GM23338 (cell line): ENCODE measurements at regions not wholly inside any gene's neighbourhood (a gene's known extent, or its start where the extent isn't known, plus 50 kb on each side); places are given as distances from the start of the nearest gene placed in this dataset.

Source experiments
- CREB1 ChIP-seq: fragments of 250-450 bp; sonication (Bioruptor Pico); IDR thresholded peaks from 2 replicates; pipeline ENCODE4 v1.5.0; 2020; ENCODE audit warnings: low read depth, mild to moderate bottlenecking, moderate library complexity
- ETS1 ChIP-seq: IDR thresholded peaks from 2 replicates; pipeline ENCODE4 v1.6.1; 2016; ENCODE audit warnings: antibody characterized with exemption
- EZH2 ChIP-seq: fragments of 200-600 bp; sonication (generic); IDR thresholded peaks from one replicate; pipeline ENCODE4 v1.8.0; 2017; ENCODE audit warnings: antibody characterized with exemption, mild to moderate bottlenecking, low read depth; ENCODE audit not compliant: unreplicated experiment
- EZH2phosphoT487 ChIP-seq: fragments of 200-600 bp; sonication (generic); IDR thresholded peaks from one replicate; pipeline ENCODE4 v1.8.1; 2018; ENCODE audit warnings: antibody characterized with exemption; ENCODE audit not compliant: unreplicated experiment
- JUNB ChIP-seq: IDR thresholded peaks from one replicate; pipeline ENCODE4 v1.6.1; 2016; ENCODE audit warnings: antibody characterized with exemption; ENCODE audit not compliant: unreplicated experiment
- NANOG ChIP-seq: IDR thresholded peaks from 2 replicates; pipeline ENCODE4 v1.6.1; 2016; ENCODE audit warnings: antibody characterized with exemption, borderline replicate concordance
- POLR2AphosphoS5 ChIP-seq: IDR thresholded peaks from 2 replicates; pipeline ENCODE4 v1.6.1; 2016; ENCODE audit warnings: antibody characterized with exemption, low read depth
- REST ChIP-seq: IDR thresholded peaks from one replicate; pipeline ENCODE4 v1.6.1; 2018; ENCODE audit warnings: antibody characterized with exemption; ENCODE audit not compliant: unreplicated experiment
- STAT1 ChIP-seq: IDR thresholded peaks from one replicate; pipeline ENCODE4 v1.6.1; 2016; ENCODE audit warnings: antibody characterized with exemption; ENCODE audit not compliant: unreplicated experiment
- ZNF114 ChIP-seq: fragments of 250-450 bp; sonication (Bioruptor Pico); IDR thresholded peaks from 2 replicates; pipeline ENCODE4 v1.5.0; 2020; ENCODE audit warnings: mild to moderate bottlenecking, moderate library complexity
- ZNF331 ChIP-seq: fragments of 250-450 bp; sonication (Bioruptor Pico); IDR thresholded peaks from 2 replicates; pipeline ENCODE4 v1.5.0; 2020; ENCODE audit warnings: low read depth, mild to moderate bottlenecking, moderate library complexity
- ZNF462 ChIP-seq: fragments of 250-450 bp; sonication (Bioruptor Pico); IDR thresholded peaks from 2 replicates; pipeline ENCODE4 v1.5.0; 2020; ENCODE audit warnings: mild to moderate bottlenecking, moderate library complexity
- TF ChIP-seq, protein P1 (sequence below), 2 experiments: fragments of 200-600 bp in 1 of 2; sonication (generic) in 1 of 2; conservative IDR thresholded peaks; 2 replicates each; pipeline versions ENCODE4 v1.5.1 to v1.6.1; 2016 to 2017; ENCODE audit warnings: antibody characterized with exemption in 2 of 2, low read depth in 2 of 2, mild to moderate bottlenecking in 2 of 2, moderate library complexity in 1 of 2

DNA sequence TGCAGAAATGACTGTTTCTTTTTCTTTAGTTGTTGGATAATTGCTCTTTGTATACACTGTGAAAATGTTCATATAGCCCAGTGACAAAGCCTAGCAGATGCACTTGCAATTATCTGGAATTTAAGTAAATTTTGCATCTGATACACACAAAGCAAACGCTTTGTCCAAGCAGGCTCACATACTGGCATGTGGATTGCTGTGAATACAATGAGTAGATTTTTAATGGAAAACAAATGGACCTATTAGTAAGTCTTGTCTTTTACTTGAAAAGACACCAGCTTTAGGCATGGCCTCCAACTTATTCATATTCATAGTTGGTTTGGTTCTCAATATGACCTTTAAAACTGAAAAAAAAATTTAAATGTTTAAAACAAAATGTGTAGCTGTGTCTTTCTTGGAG lies 1299.8 kb upstream of the WWC1 start:
- TF ChIP-seq, protein P1, sequence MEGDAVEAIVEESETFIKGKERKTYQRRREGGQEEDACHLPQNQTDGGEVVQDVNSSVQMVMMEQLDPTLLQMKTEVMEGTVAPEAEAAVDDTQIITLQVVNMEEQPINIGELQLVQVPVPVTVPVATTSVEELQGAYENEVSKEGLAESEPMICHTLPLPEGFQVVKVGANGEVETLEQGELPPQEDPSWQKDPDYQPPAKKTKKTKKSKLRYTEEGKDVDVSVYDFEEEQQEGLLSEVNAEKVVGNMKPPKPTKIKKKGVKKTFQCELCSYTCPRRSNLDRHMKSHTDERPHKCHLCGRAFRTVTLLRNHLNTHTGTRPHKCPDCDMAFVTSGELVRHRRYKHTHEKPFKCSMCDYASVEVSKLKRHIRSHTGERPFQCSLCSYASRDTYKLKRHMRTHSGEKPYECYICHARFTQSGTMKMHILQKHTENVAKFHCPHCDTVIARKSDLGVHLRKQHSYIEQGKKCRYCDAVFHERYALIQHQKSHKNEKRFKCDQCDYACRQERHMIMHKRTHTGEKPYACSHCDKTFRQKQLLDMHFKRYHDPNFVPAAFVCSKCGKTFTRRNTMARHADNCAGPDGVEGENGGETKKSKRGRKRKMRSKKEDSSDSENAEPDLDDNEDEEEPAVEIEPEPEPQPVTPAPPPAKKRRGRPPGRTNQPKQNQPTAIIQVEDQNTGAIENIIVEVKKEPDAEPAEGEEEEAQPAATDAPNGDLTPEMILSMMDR (conservative IDR thresholded peaks at IDR 0.05; ENCODE audit: low read depth in 2 of 2): no peak
- TF ChIP-seq EZH2 (no peak), POLR2AphosphoS5 (no peak), ZNF331 (CRISPR knock-in tag) (no peak), NANOG (no peak), REST (no peak), JUNB (no peak), ZNF114 (no peak), EZH2phosphoT487 (no peak), CREB1 (CRISPR knock-in tag) (no peak), ETS1 (no peak), STAT1 (no peak), ZNF462 (no peak)
